GM12878 (cell line): ENCODE measurements at regions not wholly inside any gene's neighbourhood (a gene's known extent, or its start where the extent isn't known, plus 50 kb on each side); places are given as distances from the start of the nearest gene placed in this dataset.

Experiments used
- ATAC-seq: fragments of 200-7000 bp; cut with Tn5 transposase; 3 replicates; pipeline ENCODE4 v1.9.1; 2020; ENCODE audit warnings: mild to moderate bottlenecking, moderate library complexity
- BruUV-seq: library from RNA; stranded (reverse); fragments of 400-500 nt; replicated peaks from 2 replicates; lab custom pipeline; 2021; lab: Mats Ljungman, UMichigan
- CTCF ChIA-PET: fragments of 300-600 bp; sonication (Branson Sonifier 250); formaldehyde crosslinking; extraction: SDS; loops from one replicate; lab custom pipeline; 2021; ENCODE audit warnings: inconsistent platforms; lab: Yijun Ruan, JAX
- POLR2A ChIA-PET: fragments of 350-600 bp; formaldehyde crosslinking; extraction: SDS; loops from one replicate; lab custom pipeline; 2021; ENCODE audit warnings: inconsistent platforms; lab: Charles Lee
- RAD21 ChIA-PET: fragments of 300-600 bp; sonication (Branson Sonifier 250); formaldehyde crosslinking; loops from one replicate; lab custom pipeline; 2023; ENCODE audit warnings: antibody characterized with exemption; ENCODE audit not compliant: unreplicated experiment; lab: Charles Lee
- SMC1A ChIA-PET: fragments of 300-600 bp; sonication (Branson Sonifier 250); formaldehyde crosslinking; loops from one replicate; lab custom pipeline; 2023; ENCODE audit not compliant: unreplicated experiment, uncharacterized antibody; lab: Charles Lee
- DNase-seq: peaks from one replicate; pipeline ENCODE4 v3.0.0-alpha.2; 2011; ENCODE audit warnings: low read depth, low spot score
- FAIRE-seq: peaks from 3 replicates; lab custom pipeline; 2011; peaks lifted over from hg19 to GRCh38; lab: Jason Lieb, UNC
- H2AFZ ChIP-seq: 2 replicates; pipeline ENCODE4 v1.6.0; 2011; ENCODE audit warnings: low read depth, low read length, control low read depth; ENCODE audit not compliant: control insufficient read depth
- H3K27ac ChIP-seq: 2 replicates; pipeline ENCODE4 v1.5.1; 2011; ENCODE audit warnings: control low read depth; ENCODE audit not compliant: control insufficient read depth, insufficient read depth
- H3K27me3 ChIP-seq, 2 experiments: replicated peaks in 1 of 2; 2 replicates each; pipeline versions ENCODE4 v1.6.0 to v1.6.1; 2011; ENCODE audit warnings: low read length in 1 of 2; ENCODE audit not compliant: control insufficient read depth in 2 of 2, insufficient read depth in 2 of 2
- H3K36me3 ChIP-seq, 2 experiments: 2 replicates each; pipeline ENCODE4 v1.5.1; 2011; ENCODE audit warnings: low read length in 1 of 2; ENCODE audit not compliant: control insufficient read depth in 2 of 2, insufficient read depth in 2 of 2
- H3K4me1 ChIP-seq: 2 replicates; pipeline ENCODE4 v1.6.1; 2011; ENCODE audit warnings: mild to moderate bottlenecking, low read length, moderate library complexity, mixed read lengths; ENCODE audit not compliant: control insufficient read depth, insufficient read depth
- H3K4me2 ChIP-seq: 2 replicates; pipeline ENCODE4 v1.6.0; 2011; ENCODE audit warnings: control low read depth; ENCODE audit not compliant: control insufficient read depth, insufficient read depth
- H3K4me3 ChIP-seq: fragments of 200-600 bp; sonication (generic); 2 replicates; pipeline ENCODE4 v1.5.1; 2016
- H3K79me2 ChIP-seq: 2 replicates; pipeline ENCODE4 v1.6.0; 2011; ENCODE audit warnings: low read length; ENCODE audit not compliant: control insufficient read depth, insufficient read depth
- H3K9ac ChIP-seq: 2 replicates; pipeline ENCODE4 v1.8.0; 2011; ENCODE audit warnings: low read length, control low read depth, mixed read lengths; ENCODE audit not compliant: control insufficient read depth, insufficient read depth
- H3K9me3 ChIP-seq: replicated peaks from 3 replicates; pipeline ENCODE4 v1.5.1; 2011; ENCODE audit warnings: mild to moderate bottlenecking, low read length; ENCODE audit not compliant: control insufficient read depth, insufficient read depth
- H4K20me1 ChIP-seq: 2 replicates; pipeline ENCODE4 v1.6.0; 2011; ENCODE audit not compliant: control insufficient read depth, insufficient read depth
- CREB1 ChIP-seq: IDR thresholded peaks from 2 replicates; pipeline ENCODE4 v1.6.1; 2012; ENCODE audit warnings: low read depth, mild to moderate bottlenecking, inconsistent platforms
- EED ChIP-seq: sonication (generic); IDR thresholded peaks from 2 replicates; pipeline ENCODE4 v1.6.1; 2016; ENCODE audit warnings: antibody characterized with exemption, low read depth
- ESRRA ChIP-seq: IDR thresholded peaks from 2 replicates; pipeline ENCODE4 v1.6.1; 2012; ENCODE audit warnings: mild to moderate bottlenecking, low read length, improper control_type of control experiment
- ETV6 ChIP-seq, 2 experiments: fragments of 450-650 bp in 1 of 2; IDR thresholded peaks in 1 of 2; conservative IDR thresholded peaks in 1 of 2; 2 replicates each; pipeline ENCODE4 v1.6.1; 2014; ENCODE audit warnings: antibody characterized with exemption in 1 of 2, borderline replicate concordance in 1 of 2, low read depth in 1 of 2, mild to moderate bottlenecking in 1 of 2, moderate library complexity in 1 of 2
- FOXK2 ChIP-seq: fragments of 450-650 bp; IDR thresholded peaks from 2 replicates; pipeline ENCODE4 v1.6.1; 2017; ENCODE audit warnings: mild to moderate bottlenecking, moderate library complexity
- MTA2 ChIP-seq: fragments of 450-650 bp; IDR thresholded peaks from 2 replicates; pipeline ENCODE4 v1.6.1; 2016; ENCODE audit warnings: low read depth, mild to moderate bottlenecking, moderate library complexity
- NR2F1 ChIP-seq: fragments of 450-650 bp; conservative IDR thresholded peaks from 2 replicates; pipeline ENCODE4 v1.6.1; 2017; ENCODE audit warnings: mild to moderate bottlenecking
- PBX3 ChIP-seq: IDR thresholded peaks from 2 replicates; pipeline ENCODE4 v1.6.1; 2011; ENCODE audit warnings: mild to moderate bottlenecking, low read depth, low read length, moderate library complexity; ENCODE audit not compliant: insufficient replicate concordance
- RB1 ChIP-seq: fragments of 450-650 bp; formaldehyde crosslinking; IDR thresholded peaks from 2 replicates; pipeline ENCODE4 v1.6.1; 2017; ENCODE audit warnings: mild to moderate bottlenecking, borderline replicate concordance
- RELB ChIP-seq: fragments of 450-650 bp; IDR thresholded peaks from 2 replicates; pipeline ENCODE4 v1.6.1; 2017; ENCODE audit warnings: low read depth, mild to moderate bottlenecking, moderate library complexity
- TARDBP ChIP-seq: IDR thresholded peaks from 2 replicates; pipeline ENCODE4 v1.6.1; 2016; ENCODE audit warnings: borderline replicate concordance
- TCF7 ChIP-seq: IDR thresholded peaks from 2 replicates; pipeline ENCODE4 v1.6.1; 2014; ENCODE audit warnings: antibody characterized with exemption, borderline replicate concordance
- USF2 ChIP-seq: IDR thresholded peaks from 2 replicates; pipeline ENCODE4 v1.6.1; 2011; ENCODE audit warnings: low read depth, low read length, improper control_type of control experiment, borderline replicate concordance
- ZBTB33 ChIP-seq: fragments of 450-650 bp; IDR thresholded peaks from 2 replicates; pipeline ENCODE4 v1.6.1; 2017; ENCODE audit warnings: mild to moderate bottlenecking
- WGBS: methylation state at CpG from one replicate; pipeline ENCODE4 v1.1.6; 2016; ENCODE audit warnings: low lambda C conversion rate; ENCODE audit not compliant: insufficient replicate concordance, insufficient coverage; ENCODE audit errors: missing lambda C conversion rate; 5-methylcytosine and 5-hydroxymethylcytosine counted together
- in situ Hi-C: fragments of 300-500 bp; cut with MboI; formaldehyde crosslinking; loops from 9 replicates; pipeline ENCODE4 v1.14.3; 2018; ENCODE audit warnings: mixed read lengths
- intact Hi-C: fragments of 100-400 bp; cut with micrococcal nuclease; formaldehyde crosslinking; loops from one replicate; pipeline ENCODE4 v1.14.2; 2022; ENCODE audit not compliant: unreplicated experiment

GRCh38 chr6:167517254-167517916 is 192.5 kb downstream of the TTLL2 start (continued):
- TF ChIP-seq USF2, result no peak
- TF ChIP-seq CREB1, result no peak

GRCh38 chr6:167523426-167523825 is 198.5 kb downstream of the TTLL2 start:
- CTCF ChIA-PET, result no interaction called here
- BruUV-seq, result no TSS peak
- H3K9ac ChIP-seq, result no peak overlapping the region
- H3K4me2 ChIP-seq, result no peak overlapping the region
- H2AFZ ChIP-seq, result no peak overlapping the region
- RAD21 ChIA-PET, result no interaction called here
- DNase-seq (no peak), ATAC-seq (no peak), FAIRE-seq (no peak)
- H3K9me3 ChIP-seq, result no peaks in the 10 kb centered on the region
- SMC1A ChIA-PET, result no interaction called here
- H3K27me3 ChIP-seq, result peaks cover 0 to 1% of the 10 kb centered on the region in 2 experiments; a peak in 1 of 4 replicates
- no peaks in the 10 kb centered on the region for H3K36me3 ChIP-seq
- TF ChIP-seq FOXK2 (no peak), ETV6 (conservative IDR thresholded peaks at IDR 0.05 in 1 of 2, IDR thresholded peaks at IDR 0.05 in 1 of 2; ENCODE audit: borderline replicate concordance in 1 of 2, low read depth in 1 of 2) (no peak), TARDBP (no peak), ESRRA (no peak), PBX3 (no peak), ZBTB33 (no peak), TCF7 (no peak), RB1 (no peak), RELB (no peak), NR2F1 (no peak), EED (no peak), MTA2 (no peak)
- POLR2A ChIA-PET, result no interaction called here
- H4K20me1 ChIP-seq, result no peaks in the 10 kb centered on the region
- intact Hi-C loops, result no loop called here
- no peak overlapping the region for H3K4me3 ChIP-seq
- H3K79me2 ChIP-seq, result no peaks in the 10 kb centered on the region
- 49% methylated on average over 13 of the region's 13 CpGs for WGBS
- in situ Hi-C loops, result no loop called here
- H3K27ac ChIP-seq, result no peak overlapping the region
- no peaks in the 10 kb centered on the region for H3K4me1 ChIP-seq
